GM19395 (cell line): ENCODE measurements at regions not wholly inside any gene's neighbourhood (a gene's known extent, or its start where the extent isn't known, plus 50 kb on each side); places are given as distances from the start of the nearest gene placed in this dataset.

Source experiments
- ATAC-seq: cut with Tn5 transposase; IDR thresholded peaks from one replicate; pipeline ENCODE4 v1.9.1; 2021; ENCODE audit warnings: mild to moderate bottlenecking, moderate library complexity; ENCODE audit not compliant: unreplicated experiment

DNA sequence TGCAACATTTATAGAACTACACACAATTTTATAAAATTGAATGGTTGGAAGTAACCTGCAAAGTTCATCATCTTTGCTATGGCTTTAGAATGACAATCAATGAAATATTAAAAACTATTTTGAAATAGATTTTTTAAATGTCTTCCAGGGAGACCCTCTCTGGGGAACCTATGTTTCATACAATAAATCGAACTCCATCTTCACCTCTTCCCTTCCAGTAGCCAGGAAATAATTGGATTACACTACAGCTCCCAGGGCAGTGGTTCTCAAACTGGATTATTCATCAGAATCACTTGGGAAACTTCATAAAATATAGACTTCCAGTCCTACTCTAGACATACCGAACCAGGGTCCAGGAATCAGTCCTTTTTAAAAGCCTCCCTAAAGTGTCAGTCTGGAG is 328.4 kb downstream of the DUSP6 start:
- ATAC-seq, result no peak

DNA sequence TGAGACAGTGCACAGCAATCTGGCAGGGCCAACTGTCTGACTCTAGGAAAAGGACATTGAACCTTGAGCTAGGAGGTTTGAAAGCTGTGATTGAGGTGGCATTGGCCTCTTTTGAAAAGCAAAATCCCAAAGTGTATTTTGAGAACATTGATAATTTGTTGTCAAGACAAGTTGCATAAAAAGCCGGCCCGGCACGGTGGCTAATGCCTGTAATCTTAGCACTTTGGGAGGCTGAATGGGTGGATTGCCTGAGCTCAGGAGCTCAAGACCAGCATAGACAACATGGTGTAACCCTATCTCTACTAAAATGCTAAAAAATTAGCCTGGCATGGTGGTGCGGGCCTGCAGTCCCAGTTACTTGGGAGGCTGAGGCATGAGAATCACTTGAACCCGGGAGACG is 331.6 kb downstream of the DUSP6 start:
- ATAC-seq, result no peak

DNA sequence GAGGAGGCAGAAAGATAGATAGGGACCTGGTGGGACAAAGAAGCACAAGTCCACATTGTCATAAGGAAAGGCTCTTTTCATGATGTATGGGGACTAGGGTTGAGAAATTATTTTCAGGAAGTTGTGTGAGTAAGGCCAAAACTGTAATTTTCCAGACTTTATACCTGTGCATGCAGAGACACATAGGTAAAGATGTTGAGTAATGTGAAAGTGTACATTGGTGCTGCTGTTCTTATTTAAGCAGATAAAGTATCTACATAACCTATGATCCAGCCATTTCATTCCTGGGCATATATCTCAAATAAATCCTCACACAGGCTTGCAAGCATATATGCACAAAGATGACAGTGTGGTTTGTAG is 332.2 kb downstream of the DUSP6 start:
- ATAC-seq, result no peak

DNA sequence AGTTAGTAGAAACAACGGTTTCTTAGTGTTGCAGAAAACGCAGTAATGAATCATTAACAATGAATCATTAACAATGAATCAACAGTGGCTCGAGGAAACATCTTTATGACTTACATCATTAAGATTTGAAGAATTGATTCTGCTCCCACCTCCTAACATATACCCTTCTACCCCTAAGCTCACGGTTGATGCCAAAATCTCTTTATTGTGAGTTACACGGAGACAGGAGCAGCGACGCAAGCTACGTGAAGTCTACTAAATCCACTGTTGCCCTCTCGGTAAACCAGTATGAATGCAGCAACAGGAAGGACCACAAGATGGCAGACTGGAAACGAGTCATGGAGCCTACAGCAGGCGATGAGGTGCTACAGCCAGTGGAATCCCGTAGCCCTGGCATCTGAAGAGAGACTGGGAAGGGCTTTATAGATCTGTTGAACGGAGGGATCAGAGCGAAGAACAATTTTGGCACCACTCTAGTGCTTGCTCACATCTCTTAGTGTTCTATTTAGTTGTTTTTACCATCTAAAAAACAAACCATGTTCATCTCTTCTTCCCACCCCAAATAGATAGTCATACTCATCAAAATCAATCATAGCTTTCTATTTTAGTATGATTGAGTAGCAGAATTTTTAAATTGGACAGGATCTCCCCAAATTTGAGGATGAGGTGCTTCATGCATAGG is 332.7 kb downstream of the DUSP6 start:
- peak; percentile 98 for ATAC-seq

DNA sequence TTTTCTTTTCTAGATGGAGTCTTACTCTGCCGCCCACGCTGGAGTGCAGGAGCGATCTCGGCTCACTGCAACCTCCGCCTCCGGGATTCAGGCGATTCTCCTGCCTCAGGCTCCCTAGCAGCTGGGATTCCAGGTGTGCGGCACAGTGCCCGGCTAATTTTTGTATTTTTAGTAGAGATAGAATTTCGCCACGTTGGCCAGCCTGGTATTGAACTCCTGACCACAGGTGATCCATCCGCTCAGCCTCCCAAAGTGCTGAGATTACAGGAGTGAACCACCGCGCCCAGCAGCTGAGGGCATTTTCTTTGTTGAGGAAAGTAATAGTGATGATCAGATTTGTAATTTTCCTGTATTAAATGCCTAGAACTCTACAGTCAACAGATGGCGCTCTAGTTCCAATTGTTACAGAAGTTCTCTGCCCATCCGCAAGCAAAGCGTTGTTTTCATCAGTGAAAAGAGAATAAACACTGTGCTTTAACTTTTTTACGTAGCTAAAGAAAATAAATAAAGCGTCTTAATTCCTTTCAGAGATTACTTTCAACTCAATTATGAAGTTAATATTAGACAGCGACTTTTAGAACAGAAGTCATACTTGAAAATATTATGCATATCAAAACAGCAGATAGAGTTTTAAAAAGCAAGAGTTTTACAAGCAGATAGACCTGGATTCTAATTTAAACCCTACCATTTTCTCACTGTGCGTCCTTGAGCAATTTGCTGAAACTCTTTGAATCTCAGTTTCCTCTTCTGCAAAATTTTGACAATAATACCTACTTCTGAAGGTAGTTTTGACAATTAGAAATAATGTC is 335.1 kb downstream of the DUSP6 start:
- peak; percentile 62 for ATAC-seq

DNA sequence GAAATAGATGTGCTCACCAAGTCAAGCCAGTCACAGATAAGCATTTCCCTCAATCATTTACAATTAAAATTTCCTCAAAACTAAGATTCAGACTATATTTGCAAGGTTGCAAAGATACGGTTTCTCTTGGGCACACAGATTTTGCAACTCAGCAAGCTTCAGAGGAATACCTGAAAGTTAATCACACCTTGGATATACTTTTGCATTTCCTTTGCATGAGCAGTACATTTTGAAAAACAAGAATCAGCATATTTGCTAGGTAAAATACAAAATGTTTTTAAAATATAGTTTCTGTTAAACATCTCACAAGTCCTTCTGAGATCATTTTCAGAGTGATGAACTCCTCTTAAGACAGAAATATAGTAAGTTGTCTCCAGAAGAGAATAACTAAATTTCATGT is 336.9 kb downstream of the DUSP6 start:
- ATAC-seq, result no peak

DNA sequence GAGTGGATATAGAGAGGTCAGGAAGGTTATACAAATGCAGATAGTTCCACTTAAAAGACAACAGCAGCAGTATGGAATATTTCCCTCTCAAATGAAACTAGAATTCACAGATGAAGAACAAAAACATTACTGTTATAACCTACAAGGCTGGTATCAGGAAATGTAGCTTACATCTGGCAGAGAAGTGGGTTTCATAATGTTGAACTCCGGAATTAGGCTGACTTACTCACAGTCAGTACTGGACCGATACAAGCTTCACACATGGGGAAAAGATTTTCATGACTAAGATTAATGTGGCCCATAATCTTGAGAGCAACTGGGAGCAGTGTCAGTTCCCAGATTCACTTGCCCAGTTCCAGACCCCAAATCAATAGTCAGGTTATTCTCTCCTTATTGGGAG is 353.9 kb downstream of the DUSP6 start:
- no peak for ATAC-seq

DNA sequence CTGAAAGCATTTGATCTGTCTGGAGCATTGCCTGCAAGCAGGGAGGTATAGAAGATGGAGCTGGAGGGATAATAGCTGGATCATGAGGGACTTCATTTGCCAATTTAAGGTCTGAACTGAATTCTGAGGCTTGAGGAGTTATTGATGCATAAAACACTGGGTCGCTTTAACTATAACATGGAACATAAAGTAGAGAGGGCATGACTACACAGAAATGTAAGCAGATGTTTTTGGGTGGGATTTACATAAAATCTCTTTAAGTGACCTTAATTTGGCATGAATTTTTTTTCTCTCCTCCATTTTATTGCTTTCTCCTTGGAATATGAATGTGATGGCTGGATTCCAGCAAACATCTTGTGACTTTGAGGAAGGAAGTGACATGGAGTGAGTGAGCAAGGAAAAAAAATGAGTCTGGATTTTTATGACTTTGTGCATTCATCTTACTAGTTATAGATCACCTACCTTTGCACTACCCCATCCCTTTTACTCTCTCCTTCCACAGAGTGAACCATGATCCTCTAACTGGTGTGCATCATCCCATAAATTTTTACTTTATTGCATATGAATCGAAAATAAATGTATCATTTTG is 356.0 kb downstream of the DUSP6 start:
- ATAC-seq, result no peak

DNA sequence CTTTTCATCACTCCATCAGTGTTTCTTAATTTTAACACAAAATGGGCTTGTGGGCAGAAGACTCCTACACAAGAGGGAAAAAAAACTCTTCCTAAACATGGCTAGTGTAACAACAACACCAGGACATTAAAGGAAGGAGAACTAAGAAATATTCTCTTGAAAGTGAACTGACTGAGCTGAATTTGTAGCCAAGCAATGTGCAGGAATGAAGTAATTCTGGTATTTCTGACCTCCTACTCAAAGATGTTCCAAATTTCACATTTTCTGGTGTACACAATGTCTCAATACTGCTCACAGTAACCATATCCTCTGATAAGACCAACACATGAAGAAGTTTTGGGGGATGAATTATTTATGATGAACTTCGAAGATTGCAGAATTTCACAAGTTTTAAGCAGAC is 357.3 kb downstream of the DUSP6 start:
- ATAC-seq, result no peak

DNA sequence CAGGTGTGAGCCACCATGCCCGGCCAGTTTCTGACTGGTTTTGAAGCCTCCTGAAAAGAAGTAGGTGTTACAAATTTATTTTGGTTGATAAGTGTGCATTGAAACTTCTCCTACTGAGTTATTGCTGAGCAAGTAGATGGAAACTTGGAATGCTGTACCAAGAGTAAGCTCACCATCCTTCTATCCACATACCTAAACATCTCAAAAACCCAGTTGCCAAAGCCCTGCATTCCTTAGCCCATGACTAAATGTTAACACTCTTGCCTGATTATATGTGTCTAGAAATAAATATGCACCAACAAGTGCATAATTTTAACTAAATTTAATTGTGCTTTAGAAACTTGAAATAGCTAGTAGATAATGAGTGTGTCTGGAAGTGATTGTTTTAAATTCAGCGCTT is 357.8 kb downstream of the DUSP6 start:
- ATAC-seq, result no peak

DNA sequence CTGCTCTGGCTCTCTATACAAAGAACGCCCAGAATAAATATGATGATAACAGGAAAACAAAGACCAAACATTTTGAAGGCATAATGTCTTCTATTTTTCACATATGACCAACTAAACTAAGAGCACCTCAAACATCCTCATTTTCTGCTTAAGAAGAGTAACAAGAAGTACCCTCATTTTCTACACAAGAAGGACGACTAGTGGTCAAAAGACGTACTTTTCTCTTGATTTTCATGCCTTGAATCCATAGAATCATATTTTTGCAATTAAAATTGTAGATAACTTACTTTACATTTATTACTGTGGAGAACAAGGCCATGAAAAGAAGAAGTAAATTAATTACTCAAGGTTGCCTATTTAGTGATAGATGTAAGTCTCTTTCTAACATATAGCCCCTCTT is 358.6 kb downstream of the DUSP6 start:
- no peak for ATAC-seq

DNA sequence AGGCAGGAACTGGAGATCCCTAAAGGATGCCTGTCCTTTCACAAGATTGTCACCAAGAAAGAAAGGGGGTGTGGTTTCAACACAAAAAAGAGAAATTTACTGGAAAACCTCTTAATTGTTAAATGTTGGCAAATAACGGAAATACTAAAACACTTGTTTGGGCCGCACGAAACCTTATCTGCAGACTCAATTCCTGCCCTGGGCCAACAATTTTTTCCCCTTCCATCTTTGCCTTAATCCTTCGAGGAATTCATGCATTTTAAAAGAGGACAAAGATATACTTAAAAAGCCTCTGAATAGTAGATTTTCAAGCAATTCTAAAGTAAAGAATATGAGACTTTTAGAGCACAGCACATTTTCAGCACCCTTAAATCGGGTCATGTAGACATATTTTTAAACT is 366.2 kb downstream of the DUSP6 start:
- ATAC-seq, result no peak

DNA sequence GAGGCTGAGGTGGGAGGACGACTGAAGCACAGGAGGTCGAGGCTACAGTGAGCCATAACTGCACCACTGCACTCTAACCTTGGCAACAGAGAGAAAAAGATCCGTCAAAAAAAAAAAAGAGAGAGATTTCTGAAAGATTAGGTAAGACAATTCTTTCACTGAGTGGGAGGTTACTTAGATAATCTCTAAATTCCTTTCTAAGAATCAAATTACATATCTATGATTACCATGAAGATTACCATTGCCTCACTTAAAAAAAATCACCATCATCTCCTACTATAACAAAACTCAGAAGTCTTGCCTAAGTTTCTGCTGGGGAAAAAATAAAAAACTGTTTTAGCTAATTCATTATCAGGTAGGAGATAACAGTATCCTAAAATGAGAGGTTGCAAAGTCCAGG is 366.7 kb downstream of the DUSP6 start:
- ATAC-seq, result no peak

DNA sequence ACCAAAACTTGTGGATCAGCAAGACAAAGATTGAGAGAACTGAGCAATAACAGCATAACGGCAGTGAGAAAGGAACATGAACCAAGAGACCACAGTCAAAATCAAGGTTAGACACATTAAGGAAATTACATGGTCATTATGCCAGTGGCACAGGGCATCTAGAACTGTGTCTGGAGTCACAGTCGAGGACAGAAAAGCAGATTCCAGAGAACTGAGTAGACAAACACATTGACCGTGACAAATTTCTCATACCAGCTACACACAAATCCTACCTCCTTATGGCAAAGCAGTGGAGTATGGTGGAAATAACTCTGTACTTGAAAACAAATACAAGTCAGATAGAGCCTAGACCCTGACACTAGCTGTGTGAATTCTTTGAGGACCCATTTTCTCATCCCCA is 367.3 kb downstream of the DUSP6 start:
- ATAC-seq, result no peak

DNA sequence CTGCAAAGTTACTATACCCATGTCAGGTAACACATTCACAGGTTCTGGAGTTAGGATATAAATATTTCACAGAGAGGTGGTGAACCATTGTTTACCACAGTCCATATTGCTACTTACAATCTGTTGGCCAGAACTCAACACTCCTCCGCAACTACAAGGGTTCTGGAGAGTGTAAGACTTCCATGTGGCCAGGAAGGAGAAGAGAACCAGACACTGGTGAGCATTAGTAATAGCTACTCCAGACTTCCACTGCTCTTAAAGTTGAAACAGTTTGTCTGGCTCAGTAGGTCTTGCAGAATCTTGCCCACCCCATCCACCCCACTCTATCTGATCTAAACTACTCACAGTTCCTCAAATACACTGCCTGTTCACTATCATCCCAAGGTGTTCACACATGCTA is 369.6 kb downstream of the DUSP6 start:
- no peak for ATAC-seq

DNA sequence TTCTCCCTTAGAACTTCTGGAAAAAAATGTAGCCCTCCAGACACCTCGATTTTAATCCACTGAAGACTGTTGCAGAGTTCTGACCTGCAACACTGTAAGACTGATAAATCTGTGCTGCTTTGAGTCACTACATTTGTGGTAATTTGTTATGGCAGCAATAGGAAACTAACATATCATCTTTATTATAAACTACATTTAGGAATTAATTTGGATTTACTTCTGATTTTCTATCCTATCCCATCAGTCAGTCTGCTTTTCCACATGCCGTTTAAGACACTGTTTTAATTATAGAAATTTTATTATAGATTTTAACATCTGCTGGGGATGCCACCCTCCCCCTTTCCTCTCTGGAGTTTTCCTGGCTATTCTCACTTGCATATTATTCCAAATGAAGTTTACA is 375.2 kb downstream of the DUSP6 start:
- no peak for ATAC-seq

DNA sequence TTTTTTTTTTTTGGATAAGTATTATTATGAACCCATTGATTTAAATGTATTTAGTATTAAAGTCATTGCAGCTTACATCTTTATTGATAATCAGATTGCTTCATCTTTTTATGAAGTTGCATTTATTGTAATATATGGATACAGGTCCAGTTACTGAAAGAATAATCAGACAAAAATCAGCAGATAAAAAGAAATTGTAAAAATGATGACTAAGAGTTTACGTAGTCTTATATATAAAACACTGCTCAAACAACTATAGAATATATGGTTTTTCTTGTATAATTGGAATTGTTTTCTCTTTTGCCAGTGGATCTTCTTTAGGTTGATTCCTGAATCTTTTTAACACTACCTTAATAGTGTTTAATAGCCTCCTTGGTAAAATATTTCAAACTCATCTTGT is 378.3 kb downstream of the DUSP6 start:
- ATAC-seq, result no peak

DNA sequence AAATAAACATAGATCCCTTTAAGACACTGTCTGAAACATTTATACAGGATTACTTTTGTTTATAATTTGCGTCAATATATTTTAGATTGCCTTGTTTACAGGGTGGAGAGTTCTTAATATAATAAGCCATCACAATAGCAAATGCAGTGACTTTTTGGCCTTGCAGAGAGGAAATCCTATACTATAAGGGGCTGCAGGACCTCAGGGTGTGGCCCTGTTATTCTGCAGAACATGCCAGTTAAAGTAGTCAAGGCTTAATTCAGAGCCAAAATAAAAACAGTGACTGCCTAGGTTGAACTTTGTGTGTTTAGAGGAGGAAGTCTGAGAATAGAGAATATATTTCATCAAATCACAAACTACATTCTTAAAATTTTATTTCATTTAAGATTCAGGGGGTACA is 381.6 kb downstream of the DUSP6 start:
- ATAC-seq, result no peak

DNA sequence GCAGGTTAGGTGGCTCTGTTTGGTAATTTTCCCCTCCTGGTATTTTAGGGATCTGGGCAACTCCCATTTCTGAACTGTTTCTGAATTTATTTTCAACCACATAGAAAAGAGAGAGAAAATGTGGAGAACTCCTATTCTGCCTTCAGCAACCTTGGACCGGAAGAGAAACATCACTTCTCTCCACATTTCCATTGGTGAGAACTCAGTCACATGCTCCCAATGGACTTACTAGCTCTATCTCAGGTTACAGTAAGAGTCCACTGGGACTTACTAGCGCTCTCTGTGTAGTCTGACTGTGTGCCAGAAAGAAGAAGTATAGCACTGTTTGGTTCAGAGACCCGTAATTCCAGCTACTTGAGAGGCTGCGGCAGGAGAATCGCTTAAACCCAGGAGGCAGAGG is 383.2 kb downstream of the DUSP6 start:
- ATAC-seq, result no peak

DNA sequence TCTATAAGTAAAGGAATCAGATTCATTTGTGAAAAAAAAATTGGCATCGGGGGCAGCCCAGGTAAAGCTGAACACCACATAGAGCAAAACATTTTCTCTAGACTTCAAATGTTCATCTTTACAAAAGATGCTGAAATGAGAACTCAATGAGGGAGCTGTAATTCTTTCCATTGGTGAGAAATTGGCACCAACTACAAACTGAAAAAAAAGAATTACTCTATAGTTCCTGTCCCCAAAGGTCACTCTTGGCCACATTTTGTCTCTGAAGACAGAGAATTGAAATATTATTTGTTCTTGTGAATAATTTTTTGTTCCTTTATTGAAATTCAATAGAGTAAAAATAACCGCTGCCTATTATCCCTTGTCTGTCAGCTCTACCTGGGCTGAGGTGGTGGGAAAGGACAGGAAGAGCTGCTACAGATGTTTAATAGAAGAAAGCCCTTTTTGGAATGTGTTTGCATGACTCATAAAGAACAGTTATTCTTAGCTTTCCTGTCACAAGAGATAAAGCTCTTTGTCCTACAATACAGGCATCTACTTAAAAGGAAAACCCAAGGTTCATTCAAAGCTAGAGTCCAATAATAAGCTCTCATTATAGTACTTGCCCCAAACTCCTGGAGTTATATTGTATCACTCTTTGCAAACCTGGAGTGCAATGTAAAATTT is 380.1 kb upstream of the KITLG start:
- no peak for ATAC-seq

DNA sequence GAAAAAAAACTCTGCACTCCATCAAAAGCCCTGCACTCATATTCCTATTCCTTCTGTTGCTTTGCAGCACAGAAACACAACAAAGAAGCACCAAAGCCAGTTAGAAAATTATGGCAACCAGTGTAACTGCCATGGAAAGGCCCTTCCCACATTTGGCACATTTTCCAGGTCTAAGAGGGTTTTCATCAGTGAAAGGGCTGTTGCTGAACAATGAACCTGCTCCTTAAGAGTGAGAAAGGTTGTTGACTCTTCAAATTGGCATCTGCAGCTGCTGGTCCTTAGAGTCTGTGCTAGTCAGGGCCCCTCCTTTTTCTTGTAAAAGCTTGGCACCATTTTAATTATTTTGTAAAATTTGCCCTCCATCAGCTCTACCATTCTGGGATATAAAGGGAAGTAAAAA is 378.7 kb upstream of the KITLG start:
- ATAC-seq, result no peak

DNA sequence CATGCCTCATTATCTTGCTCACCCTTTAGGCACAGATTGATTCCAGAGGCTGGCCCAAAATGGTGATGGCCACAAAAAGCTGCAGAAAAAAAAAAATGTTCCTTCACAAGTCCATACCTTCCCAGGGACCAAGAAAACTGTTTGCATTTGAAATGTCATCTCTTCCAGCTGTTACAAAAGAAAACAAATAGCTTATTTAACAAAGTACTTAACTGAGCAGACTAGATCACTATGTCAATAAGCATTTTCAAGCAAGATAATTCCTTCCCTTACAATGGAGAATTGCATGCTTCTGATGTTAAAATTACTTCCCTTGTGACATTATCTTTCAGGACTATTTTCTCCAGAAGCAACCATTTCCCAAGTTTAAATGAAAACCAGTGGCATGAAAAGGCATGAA is 377.9 kb upstream of the KITLG start:
- no peak for ATAC-seq
